ENCODE measurements at regions not wholly inside any gene's neighbourhood (a gene's known extent, or its start where the extent isn't known, plus 50 kb on each side); places are given as distances from the start of the nearest gene placed in this dataset.

GRCh38 chr4:187432310-187432709, 563.3 kb upstream of the ZFP42 start:
- POLR2A ChIA-PET (ENCODE audit: low non-redundant PET): no interaction called here
- CTCF ChIA-PET: no interaction called here
- TF ChIP-seq, protein P1, sequence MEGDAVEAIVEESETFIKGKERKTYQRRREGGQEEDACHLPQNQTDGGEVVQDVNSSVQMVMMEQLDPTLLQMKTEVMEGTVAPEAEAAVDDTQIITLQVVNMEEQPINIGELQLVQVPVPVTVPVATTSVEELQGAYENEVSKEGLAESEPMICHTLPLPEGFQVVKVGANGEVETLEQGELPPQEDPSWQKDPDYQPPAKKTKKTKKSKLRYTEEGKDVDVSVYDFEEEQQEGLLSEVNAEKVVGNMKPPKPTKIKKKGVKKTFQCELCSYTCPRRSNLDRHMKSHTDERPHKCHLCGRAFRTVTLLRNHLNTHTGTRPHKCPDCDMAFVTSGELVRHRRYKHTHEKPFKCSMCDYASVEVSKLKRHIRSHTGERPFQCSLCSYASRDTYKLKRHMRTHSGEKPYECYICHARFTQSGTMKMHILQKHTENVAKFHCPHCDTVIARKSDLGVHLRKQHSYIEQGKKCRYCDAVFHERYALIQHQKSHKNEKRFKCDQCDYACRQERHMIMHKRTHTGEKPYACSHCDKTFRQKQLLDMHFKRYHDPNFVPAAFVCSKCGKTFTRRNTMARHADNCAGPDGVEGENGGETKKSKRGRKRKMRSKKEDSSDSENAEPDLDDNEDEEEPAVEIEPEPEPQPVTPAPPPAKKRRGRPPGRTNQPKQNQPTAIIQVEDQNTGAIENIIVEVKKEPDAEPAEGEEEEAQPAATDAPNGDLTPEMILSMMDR (conservative IDR thresholded peaks at IDR 0.05; ENCODE audit: low read depth): no peak
- DNase-seq (ENCODE audit: low spot score): no peak
- no peak overlapping the region for H3K27ac ChIP-seq

DNA sequence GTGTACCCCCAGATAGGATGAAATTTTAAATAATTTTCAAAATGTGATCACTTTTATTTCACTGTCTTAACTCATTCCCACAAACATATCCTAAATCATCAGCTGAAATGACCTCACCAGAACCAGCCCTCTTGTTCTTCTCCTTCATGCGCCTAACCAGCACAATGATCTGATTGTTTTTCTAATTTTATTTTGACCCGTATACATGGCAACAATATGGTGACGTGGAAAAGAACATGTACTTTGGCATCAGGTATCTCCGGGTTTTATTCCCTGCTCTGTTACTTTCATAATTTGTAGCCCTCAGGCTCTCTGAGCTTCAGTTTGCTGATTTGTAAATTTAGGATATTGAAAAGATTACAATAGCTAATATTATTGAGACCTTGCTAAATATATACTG, 562.4 kb upstream of the ZFP42 start:
- ChIA-PET CTCF (no interaction called here), POLR2A (ENCODE audit: low non-redundant PET) (no interaction called here)
- DNase-seq (ENCODE audit: low spot score): no peak
- H3K27ac ChIP-seq: no peak overlapping the region
- TF ChIP-seq, protein P1 (conservative IDR thresholded peaks at IDR 0.05; ENCODE audit: low read depth): no peak

- ChIA-PET CTCF (no interaction called here), POLR2A (ENCODE audit: low non-redundant PET) (no interaction called here)
- H3K27ac ChIP-seq: no peak overlapping the region
- DNase-seq (ENCODE audit: low spot score): no peak
- TF ChIP-seq, protein P1 (conservative IDR thresholded peaks at IDR 0.05; ENCODE audit: low read depth): no peak
Measured at GRCh38 chr4:187436251-187436650, 559.3 kb upstream of the ZFP42 start.

- DNase-seq (ENCODE audit: low spot score): no peak
- POLR2A ChIA-PET (ENCODE audit: low non-redundant PET): no interaction called here
- H3K27ac ChIP-seq: no peak overlapping the region
- CTCF ChIA-PET: no interaction called here
- TF ChIP-seq, protein P1 (conservative IDR thresholded peaks at IDR 0.05; ENCODE audit: low read depth): no peak
Measured at GRCh38 chr4:187444061-187444460, 551.5 kb upstream of the ZFP42 start.

DNA sequence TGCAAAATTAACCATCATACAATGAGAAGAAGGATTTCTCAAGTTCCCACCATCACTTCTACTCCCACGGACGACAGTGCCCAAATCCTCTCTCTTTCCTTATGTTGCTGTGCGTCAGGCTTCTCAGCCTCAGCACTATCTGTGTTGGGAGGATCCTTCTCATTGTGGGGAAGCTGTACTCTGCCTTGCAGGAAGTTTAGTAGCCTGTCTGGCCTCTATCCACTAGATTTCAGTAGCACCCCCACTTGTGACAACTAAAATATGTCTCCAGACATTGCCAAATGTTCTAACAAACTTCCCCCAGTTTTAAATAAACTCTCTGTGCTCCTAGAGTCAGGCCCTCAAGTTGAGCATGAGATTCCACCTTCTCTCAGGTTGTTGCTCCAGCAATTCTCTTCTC, 545.9 kb upstream of the ZFP42 start:
- no peak for DNase-seq (ENCODE audit: low spot score)
- TF ChIP-seq, protein P1 (conservative IDR thresholded peaks at IDR 0.05; ENCODE audit: low read depth): no peak
- ChIA-PET POLR2A (ENCODE audit: low non-redundant PET) (no interaction called here), CTCF (interaction anchor here (0.6 kb wide), 1 partner anchor 144 kb away, joined by 6 read pairs; no protein-coding TSS in a partner anchor)
- no peak overlapping the region for H3K27ac ChIP-seq

- no peak for DNase-seq (ENCODE audit: low spot score)
- TF ChIP-seq, protein P1 (conservative IDR thresholded peaks at IDR 0.05; ENCODE audit: low read depth): no peak
- ChIA-PET CTCF (no interaction called here), POLR2A (ENCODE audit: low non-redundant PET) (no interaction called here)
- no peak overlapping the region for H3K27ac ChIP-seq
Measured at GRCh38 chr4:187451776-187452175, 543.8 kb upstream of the ZFP42 start.

- ChIA-PET CTCF (no interaction called here), POLR2A (ENCODE audit: low non-redundant PET) (no interaction called here)
- TF ChIP-seq, protein P1 (conservative IDR thresholded peaks at IDR 0.05; ENCODE audit: low read depth): no peak
- DNase-seq (ENCODE audit: low spot score): no peak
- H3K27ac ChIP-seq: no peak overlapping the region
Measured at GRCh38 chr4:187460016-187460415, 535.6 kb upstream of the ZFP42 start.

All from RWPE1 (cell line).